ENCODE measurements at regions not wholly inside any gene's neighbourhood (a gene's known extent, or its start where the extent isn't known, plus 50 kb on each side); places are given as distances from the start of the nearest gene placed in this dataset.

GRCh38 chr6:169958510-169958909, 207.1 kb downstream of the ERMARD start:
- Mint-ChIP-seq H3K4me1 (ENCODE audit: low read depth, unreplicated experiment) (no peaks in the 10 kb centered on the region), H3K9me3 (ENCODE audit: low read depth, unreplicated experiment) (peaks cover 3% of the 10 kb centered on the region), H3K4me3 (ENCODE audit: low read depth, unreplicated experiment) (no peak overlapping the region), H3K27me3 (ENCODE audit: unreplicated experiment) (peaks cover 12% of the 10 kb centered on the region), H3K36me3 (ENCODE audit: insufficient read depth, unreplicated experiment) (peaks cover 3% of the 10 kb centered on the region), H3K27ac (ENCODE audit: unreplicated experiment) (no peak overlapping the region)
- intact Hi-C loops (cut with micrococcal nuclease; ENCODE audit: unreplicated experiment), result no loop called here
- BruUV-seq (replicated peaks), result no TSS peak
- no peak for TF ChIP-seq CTCF (IDR thresholded peaks at IDR 0.05; ENCODE audit: unreplicated experiment)
- CTCF ChIA-PET, result no interaction called here
- no peak for DNase-seq

- CTCF ChIA-PET, result no interaction called here
- Mint-ChIP-seq H3K4me1 (ENCODE audit: low read depth, unreplicated experiment) (no peaks in the 10 kb centered on the region), H3K27me3 (ENCODE audit: unreplicated experiment) (peaks cover 12% of the 10 kb centered on the region), H3K9me3 (ENCODE audit: low read depth, unreplicated experiment) (peaks cover 3% of the 10 kb centered on the region), H3K4me3 (ENCODE audit: low read depth, unreplicated experiment) (no peak overlapping the region), H3K36me3 (ENCODE audit: insufficient read depth, unreplicated experiment) (peaks cover 3% of the 10 kb centered on the region), H3K27ac (ENCODE audit: unreplicated experiment) (no peak overlapping the region)
- BruUV-seq (replicated peaks), result no TSS peak
- DNase-seq, result no peak
- intact Hi-C loops (cut with micrococcal nuclease; ENCODE audit: unreplicated experiment), result no loop called here
- TF ChIP-seq CTCF (IDR thresholded peaks at IDR 0.05; ENCODE audit: unreplicated experiment), result no peak
These were observed 206.0 kb downstream of the ERMARD start for GRCh38 chr6:169957351-169957963.

- Mint-ChIP-seq H3K27ac (ENCODE audit: unreplicated experiment) (no peak overlapping the region), H3K27me3 (ENCODE audit: unreplicated experiment) (peaks cover 12% of the 10 kb centered on the region), H3K36me3 (ENCODE audit: insufficient read depth, unreplicated experiment) (peaks cover 3% of the 10 kb centered on the region), H3K9me3 (ENCODE audit: low read depth, unreplicated experiment) (peaks cover 3% of the 10 kb centered on the region), H3K4me3 (ENCODE audit: low read depth, unreplicated experiment) (no peak overlapping the region), H3K4me1 (ENCODE audit: low read depth, unreplicated experiment) (no peaks in the 10 kb centered on the region)
- no peak for TF ChIP-seq CTCF (IDR thresholded peaks at IDR 0.05; ENCODE audit: unreplicated experiment)
- no TSS peak for BruUV-seq (replicated peaks)
- no peak for DNase-seq
- CTCF ChIA-PET, result interaction anchor here (0.6 kb wide), 1 partner anchor 16 kb away, joined by 3 read pairs; no protein-coding TSS in a partner anchor
- intact Hi-C loops (cut with micrococcal nuclease; ENCODE audit: unreplicated experiment), result no loop called here
These were observed 205.2 kb downstream of the ERMARD start for GRCh38 chr6:169956580-169956979.

GRCh38 chr6:169955731-169956437, 204.5 kb downstream of the ERMARD start:
- H3K27ac Mint-ChIP-seq (ENCODE audit: unreplicated experiment), result no peak overlapping the region
- no peak for TF ChIP-seq CTCF (IDR thresholded peaks at IDR 0.05; ENCODE audit: unreplicated experiment)
- peaks cover 3% of the 10 kb centered on the region for H3K9me3 Mint-ChIP-seq (ENCODE audit: low read depth, unreplicated experiment)
- peaks cover 12% of the 10 kb centered on the region for H3K27me3 Mint-ChIP-seq (ENCODE audit: unreplicated experiment)
- no peak for DNase-seq
- no peak overlapping the region for H3K4me3 Mint-ChIP-seq (ENCODE audit: low read depth, unreplicated experiment)
- no TSS peak for BruUV-seq (replicated peaks)
- CTCF ChIA-PET, result no interaction called here
- H3K4me1 Mint-ChIP-seq (ENCODE audit: low read depth, unreplicated experiment), result no peaks in the 10 kb centered on the region
- intact Hi-C loops (cut with micrococcal nuclease; ENCODE audit: unreplicated experiment), result no loop called here
- peaks cover 3% of the 10 kb centered on the region for H3K36me3 Mint-ChIP-seq (ENCODE audit: insufficient read depth, unreplicated experiment)
